Activated CD8-positive, alpha-beta memory T cell treated with anti-CD3 and anti-CD28 coated beads, Interleukin-2, amount 50 U/mL, for 24 hours (primary cell): ENCODE measurements at regions not wholly inside any gene's neighbourhood (a gene's known extent, or its start where the extent isn't known, plus 50 kb on each side); places are given as distances from the start of the nearest gene placed in this dataset.
"Not testable (repeated sequence)": the region's sequence is repeated elsewhere in the genome, so short reads cannot be mapped to it uniquely, and the experiment has no call there.

Source experiments
- DNase-seq: peaks from one replicate; pipeline ENCODE4 v3.0.0-alpha.2; 2020; ENCODE audit errors: extremely low read depth

DNA sequence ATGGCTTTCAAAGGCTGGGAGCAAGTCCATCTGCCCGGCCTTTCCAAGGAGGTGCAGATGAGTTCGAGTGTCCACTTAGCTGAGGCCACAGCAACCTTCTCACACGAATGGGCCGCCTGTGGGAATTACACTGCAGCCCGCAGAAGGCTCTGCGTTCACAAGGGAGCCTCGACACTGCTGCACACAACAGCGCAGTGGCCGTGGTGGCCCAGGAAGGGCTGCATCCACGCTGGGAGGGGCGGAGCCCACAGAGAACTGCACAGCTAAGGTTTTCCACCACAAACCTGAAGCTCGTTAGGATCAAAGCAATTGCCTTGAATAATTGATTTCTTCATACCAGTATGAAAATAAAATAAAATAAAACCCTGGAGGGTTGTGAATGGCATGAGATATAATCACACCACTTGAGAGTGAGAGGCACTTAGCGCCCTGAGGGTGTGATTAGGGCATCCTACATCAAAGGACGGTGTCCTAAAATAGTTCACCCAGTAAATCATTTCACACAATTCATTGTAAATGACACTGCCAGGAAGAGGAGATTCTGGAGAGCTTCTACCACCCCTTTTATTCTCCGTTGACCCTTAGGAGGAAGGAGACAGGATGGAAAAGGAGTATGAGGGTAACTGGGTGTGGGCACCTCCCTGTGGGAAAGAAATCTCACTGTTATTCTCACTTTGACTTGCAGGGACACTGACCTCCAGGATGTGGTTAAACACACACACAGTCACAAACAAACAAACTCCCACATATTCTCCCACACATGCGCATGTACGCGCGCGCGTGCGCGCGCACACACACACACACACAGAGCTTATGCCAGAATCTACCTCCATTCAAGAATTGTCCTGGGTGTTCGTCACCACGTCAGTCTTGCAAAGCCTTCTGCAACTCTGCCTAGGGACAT lies 256.6 kb upstream of the ID2 start:
- no peak for DNase-seq

DNA sequence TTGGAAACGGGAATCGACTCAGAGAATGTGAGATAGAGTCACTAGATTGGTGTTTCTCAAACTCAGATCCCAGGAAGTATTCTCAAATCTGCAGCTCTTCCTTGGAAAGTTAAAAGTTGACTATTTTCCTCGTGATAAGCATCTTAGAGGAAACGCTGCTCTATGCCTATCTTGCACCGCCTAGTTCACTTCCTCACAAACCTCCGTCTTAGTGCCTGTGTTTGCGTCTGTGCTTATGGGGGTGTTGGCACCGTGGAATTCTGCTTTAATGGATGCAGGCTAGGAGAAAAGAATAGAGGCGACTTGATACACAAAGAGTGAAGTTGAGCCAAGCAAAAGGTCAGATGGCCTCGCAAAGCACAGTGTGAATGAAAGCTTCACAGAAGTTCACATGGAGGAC lies 255.3 kb upstream of the ID2 start:
- no peak for DNase-seq

DNA sequence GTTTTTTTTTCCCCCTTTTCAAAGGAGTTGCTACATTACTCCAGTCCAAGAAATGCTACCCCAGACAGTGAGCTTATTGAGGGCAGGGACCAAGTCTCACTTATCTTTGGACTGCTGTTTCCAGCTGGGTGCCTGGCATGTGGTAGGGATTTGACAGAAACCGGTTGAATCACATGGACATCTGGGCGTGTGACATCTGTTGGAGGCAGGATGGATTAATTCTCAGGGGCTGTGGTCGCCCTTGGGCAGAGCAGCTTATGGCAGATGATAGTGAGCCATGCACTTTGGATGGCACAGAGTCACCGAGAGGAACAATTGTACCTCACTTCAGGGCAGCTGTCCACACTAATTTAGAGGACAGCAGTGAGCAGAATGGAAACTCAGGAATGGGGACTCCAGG lies 254.6 kb upstream of the ID2 start:
- DNase-seq = no peak

DNA sequence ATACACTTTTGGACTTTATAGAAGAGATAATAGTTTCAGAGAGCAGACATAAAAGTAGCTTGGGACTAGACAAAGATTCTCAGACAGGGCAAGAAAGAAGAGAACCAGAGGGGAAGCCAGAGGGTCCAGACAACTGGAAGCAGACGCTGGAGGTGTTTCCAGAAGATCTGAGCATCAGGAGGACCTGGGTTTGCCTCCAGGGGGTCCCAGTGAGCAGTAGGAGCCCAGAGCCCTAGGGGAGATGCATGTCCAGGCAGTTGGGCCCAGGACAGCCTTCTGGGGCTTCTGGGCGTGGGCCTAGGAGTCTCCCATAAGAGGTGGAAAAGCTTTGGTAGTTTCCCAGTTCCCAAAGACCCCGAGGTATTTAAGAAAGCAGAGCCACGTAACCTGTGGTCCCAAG lies 251.2 kb upstream of the ID2 start:
- DNase-seq = no peak

DNA sequence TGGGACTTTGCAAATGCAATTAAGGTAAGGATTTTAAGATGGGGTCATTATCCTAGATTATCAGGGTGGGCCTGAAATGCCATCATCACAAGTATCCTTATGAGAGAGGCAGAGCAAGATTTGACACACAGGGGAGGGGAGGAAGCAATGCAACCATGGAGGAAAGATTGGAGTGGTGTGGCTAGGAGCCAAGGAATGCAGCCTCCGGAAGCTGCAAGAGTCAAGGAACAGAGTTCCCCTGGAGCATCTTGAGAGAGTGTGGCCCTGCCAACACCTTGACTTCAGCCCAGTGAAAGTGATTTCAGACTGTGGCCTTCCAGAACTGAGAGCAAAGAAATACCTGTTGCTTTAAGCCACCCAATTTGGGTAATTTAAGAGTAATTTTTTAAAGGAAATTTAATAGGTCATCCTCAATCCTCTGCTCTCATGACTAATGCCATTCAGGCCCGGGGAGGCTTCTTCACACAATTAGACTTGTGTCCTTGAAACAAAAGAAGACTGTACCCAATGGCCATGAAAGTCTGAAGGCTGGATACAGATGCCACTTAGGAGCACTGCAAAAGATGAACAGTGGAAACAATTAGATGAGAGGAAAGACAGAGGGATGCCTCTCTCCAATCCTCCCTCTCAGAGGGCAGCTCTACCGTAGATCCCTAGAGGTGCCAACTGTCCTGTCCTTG lies 250.3 kb upstream of the ID2 start:
- DNase-seq = no peak

DNA sequence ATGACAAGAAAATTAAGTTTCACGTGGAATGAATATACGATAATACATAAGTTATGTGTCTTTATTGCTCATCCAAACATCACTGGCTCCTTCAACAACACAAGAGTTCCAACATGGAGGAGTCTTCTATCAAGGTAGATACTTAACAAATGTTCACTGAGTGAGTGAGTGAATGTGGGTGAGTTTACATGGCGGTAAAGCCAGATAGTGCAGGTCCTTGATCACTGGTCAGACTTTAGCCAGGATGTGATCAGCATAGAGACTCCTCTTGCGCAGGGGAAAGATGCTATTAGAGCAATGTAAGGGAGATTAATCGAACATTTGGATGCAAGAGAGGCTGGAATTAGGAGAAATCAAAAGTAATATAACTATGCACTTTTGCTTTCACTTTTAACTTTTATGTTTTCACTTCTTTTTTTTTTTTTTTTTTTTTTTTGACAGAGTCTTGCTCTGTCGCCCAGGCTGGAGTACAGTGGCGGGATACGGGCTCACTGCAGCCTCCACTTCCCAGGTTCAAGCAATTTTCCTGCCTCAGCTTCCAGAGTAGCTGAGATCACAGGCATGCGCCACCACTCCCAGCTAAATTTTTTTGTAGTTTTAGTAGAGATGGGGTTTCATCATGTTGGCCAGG lies 249.0 kb upstream of the ID2 start:
- no peak for DNase-seq

DNA sequence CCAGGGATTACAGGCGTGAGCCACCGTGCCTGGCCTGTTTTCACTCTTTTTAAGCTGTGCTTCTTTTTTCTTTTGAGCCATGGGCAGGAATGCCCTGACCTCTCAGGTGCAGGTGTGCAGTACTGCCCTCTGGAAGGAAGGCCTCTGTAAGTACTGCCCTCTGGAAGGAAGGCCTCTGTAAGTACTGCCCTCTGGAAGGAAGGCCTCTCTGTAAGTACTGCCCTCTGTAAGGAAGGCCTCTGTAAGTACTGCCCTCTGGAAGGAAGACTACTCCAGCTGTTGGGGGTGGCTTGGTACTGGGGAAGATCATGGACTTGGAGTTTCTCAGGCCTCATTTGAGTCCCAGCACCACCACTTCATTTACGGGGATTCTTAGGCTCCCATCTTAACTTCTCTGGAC lies 248.5 kb upstream of the ID2 start:
- no peak for DNase-seq

DNA sequence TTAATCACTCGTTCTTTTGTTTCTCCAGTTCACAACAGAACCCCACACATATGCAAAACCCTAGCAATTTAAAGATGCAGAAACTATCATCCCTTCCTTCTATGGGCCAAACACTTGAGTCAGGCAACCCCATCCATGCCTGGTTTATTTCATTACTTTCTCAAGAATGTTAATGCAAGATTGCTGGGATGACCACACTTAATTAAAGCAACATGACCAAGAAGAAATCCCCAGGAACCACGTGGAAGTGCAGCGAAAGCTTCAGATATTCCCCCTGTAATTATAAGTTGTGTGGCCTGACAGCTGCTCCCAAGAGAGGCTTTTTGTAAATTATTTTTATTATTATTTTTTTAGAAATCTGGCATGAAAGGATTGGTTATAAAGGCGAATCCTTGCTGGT lies 246.2 kb upstream of the ID2 start:
- DNase-seq = no peak

DNA sequence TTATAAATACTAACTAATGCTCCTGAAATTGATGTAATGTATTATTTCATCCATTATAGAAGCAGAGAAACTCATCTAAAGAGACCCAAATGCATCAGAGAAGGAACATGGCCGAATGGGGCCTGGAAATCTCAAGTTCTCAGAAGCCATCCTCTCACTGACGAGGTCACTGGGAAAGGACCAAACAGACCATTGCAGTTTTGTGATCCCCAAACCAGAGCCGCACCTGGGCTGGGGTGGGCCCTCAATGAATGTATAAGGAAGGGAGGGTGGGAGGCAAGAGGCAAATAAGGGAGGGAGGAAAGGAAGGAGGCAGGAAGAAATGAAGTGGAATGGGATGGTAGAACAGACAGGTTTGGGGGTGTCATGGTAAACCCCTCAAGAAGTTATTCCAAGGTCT lies 245.3 kb upstream of the ID2 start:
- DNase-seq = no peak

DNA sequence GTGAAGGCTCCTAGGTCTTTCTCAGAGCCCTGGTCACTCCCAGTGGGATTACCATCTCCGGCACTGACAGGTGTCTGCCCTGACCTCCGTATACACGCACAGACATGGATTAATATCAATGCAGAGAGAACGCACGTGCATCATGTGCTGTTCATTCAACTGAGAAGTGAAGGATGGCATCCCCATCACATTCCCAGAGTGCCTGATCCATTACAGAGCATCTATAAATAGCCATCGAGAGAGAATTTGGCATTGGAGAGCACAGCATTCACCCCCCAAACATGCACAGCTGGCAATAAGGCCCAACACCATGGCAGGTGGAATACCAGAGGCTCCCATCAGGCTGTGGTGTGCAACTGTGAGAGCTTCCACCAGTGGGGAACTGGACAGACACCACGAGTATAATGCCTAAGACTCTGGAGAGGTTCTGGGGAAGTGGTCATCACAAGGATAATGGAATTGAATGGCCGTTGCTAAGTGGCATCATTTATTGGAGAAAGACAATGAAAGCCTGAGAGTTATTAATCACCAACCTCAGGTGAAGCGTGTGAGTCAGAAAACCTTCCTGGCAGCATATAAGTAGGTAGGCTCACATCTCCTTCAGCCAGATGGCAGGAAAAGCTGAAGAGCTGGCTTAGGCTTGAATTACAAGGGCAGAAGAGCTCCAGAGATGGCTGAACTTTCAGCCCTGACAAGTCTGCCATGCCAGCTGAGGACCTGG lies 244.5 kb upstream of the ID2 start:
- DNase-seq = no peak

DNA sequence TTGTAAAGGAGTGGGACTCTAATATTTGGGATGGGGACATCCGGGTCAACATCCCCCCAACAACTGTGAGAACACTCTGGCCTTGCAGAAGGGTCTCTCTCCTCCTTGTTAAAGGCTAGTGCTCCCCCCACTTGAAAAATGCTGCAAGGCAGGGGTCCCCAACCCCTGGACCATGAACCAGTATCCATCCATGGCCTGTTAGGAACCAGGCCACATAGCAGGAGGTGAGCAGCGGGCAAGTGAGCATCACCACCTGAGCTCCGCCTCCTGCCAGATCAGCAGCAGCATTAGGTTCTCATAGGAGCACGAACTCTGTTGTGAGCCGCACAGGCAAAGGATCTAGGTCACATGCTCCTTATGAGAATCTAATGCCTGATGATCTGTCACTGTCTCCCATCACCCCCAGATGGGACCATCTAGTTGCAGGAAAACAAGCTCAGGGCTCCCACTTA lies 243.9 kb upstream of the ID2 start:
- DNase-seq = no peak

DNA sequence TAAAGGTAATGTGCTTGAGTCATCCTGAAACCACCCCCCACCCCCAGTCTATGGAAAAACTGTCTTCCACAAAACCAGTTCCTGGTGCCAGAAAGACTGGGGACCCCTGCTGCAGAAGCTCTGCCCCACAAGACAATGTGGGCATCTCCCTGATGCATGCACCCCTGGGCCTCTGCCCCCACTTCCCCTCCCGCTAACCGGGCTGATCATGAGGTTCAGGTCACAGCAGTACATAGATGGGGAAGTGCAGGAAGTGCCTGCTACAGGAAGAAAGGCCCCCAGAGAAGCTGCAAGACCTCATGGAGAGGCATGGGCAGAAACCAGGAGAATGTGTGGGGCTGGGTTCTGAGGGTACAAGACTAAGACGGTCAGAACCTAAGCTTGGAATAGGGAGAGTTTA lies 243.4 kb upstream of the ID2 start:
- no peak for DNase-seq

DNA sequence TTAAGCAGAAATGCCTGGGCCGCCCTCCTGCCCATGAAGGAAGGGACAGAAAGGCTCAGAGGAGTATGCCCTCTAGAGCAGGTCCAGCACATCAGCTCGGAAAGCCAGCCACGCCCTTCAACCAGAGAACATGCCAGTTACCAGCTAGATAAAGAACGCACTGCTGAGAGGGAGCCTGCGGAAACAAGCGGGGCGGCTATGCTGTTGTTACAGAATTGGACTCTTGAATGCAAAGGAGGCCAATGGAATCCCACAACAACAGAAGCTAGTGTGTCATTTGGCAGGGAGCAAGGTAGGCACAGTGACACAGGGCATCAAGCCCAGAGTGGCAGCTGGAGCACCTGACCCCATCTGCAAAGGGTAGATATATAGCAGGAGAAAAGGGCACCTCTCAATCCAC lies 242.9 kb upstream of the ID2 start:
- DNase-seq = no peak

DNA sequence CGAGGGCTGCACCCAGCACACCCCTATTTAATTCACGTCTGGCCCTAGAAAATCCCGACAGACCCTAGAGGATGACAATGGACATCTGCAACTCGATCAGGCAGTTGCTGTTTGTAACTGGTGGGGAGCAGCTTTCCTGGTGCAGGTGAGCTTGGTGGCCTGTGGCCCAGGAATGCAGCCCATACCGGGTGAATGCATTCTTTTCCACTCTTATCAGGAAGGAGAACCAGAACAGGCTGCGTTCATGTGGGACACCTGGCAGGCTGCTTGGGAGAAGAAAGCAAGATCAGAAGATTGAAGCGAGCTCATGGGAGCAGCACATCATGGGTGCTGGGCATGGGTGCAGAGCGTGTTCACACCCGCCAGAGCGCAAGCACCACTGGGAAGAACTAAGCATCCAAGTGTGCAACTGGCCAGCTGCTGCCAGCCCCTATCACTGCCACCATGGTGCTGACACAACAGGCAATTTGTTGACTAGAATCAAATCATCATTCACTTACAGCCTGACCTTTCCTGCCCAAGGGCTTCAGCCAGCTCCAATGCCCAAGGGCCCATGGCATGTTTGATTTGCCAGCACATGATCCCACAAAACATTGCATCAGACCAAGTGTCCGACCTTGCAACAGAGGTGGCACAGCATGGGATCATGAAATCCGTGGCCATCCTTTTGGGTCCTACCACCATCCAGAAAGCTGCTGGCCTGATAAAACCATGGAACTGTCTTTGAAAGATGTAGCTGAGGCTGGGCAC lies 241.7 kb upstream of the ID2 start:
- DNase-seq = no peak

DNA sequence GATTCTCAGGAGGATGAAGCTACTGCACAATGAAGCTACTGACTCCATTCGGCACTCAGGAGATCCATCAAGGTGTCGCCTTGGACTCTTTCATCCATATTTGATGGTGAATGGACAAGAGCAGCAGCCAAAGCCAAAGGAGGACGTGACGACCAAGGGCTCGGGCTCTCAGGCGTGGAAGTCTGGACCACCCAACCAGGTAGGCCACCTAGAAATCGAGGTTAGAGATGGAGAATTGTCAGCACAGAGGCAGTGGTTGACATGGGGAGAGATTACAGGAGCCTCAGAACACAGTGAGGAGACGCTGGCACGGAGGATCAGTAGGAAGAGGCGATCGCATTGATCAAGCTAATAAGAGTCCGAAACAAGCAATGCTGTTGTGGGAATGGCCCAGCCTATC lies 240.5 kb upstream of the ID2 start:
- DNase-seq = no peak

DNA sequence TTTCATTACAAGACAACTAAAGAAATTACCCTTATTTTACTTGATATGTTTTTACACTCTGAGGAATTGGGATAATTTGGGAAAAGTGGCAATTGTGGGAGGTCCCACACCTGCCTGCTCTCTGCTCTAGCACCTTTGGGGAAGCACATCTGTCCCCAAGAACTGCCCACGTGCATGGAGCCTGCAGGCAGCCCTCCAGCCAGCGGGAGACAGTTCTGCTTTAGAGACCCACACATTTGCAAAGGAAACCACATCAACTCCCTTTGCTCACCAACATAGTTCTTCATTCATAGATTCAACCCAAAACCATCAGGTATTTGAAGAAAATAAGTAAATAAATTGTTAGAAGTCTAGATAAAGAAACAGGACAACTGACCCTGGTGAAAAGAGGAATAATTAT lies 239.9 kb upstream of the ID2 start:
- DNase-seq = no peak

DNA sequence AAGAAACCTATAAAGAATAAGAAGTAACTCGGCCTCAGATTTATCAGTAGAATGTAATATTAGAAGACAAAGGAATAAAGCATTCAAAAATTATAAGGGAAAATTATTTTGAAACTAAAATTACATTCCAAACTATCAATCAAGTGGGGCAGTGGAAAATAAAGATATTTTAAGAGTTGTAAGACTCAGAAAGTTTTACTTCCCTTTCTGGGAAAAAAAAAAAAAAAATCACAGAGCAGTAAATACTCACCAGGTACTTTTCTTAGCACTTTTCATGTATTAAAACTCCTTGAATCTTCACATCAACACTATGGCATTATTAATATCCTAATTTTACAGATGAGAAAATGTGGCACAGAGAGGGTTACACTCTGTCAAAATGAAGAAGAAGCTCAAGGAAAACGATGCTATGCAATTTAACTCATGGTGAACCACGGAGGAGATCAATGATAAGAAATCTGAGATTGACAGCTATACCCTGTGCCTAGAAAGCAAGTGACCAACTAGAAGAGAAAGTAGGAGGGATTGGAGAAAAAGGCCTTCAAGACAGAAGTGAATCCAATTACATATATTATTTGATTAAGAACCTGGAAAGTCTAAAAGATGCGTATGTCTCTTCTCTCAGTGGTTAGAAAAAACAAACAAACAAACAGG lies 238.9 kb upstream of the ID2 start:
- DNase-seq = no peak

DNA sequence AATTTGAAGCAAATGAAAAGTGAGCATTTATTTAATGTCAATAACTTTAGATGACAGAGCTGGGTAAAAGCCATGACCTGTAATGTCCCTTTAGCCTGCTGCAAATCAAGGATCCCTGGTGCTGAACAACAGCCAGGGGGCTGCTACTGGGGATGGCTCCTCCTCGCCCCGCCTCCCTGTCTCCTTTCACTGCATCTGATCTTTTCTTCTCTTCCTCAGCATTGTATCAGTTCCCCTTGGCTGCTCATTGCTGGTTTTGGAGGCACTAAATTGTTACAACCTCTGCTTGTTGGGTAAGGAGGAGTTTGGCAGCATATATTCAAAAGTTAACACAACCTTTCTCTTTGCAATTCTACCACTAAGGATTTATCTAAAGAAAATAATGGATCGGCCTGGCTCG lies 236.3 kb upstream of the ID2 start:
- no peak for DNase-seq

DNA sequence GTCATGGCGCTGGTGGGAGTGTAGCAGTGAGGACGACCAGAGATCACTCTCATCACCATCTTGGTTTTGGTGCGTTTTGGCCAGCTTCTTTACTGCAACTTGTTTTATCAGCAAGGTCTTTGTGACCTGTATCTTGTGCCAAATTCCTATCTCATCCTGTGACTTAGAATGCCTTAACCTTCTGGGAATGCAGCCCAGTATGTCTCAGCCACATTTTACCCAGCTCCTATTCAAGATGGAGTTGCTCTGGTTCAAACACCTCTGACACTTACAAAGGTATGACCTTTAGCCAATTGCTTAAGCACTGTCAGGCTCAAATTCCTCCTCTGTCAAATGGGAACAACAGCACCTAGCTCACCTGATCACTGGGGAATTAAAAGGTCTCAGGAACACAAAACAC lies 235.1 kb upstream of the ID2 start:
- DNase-seq = not testable (repeated sequence)

DNA sequence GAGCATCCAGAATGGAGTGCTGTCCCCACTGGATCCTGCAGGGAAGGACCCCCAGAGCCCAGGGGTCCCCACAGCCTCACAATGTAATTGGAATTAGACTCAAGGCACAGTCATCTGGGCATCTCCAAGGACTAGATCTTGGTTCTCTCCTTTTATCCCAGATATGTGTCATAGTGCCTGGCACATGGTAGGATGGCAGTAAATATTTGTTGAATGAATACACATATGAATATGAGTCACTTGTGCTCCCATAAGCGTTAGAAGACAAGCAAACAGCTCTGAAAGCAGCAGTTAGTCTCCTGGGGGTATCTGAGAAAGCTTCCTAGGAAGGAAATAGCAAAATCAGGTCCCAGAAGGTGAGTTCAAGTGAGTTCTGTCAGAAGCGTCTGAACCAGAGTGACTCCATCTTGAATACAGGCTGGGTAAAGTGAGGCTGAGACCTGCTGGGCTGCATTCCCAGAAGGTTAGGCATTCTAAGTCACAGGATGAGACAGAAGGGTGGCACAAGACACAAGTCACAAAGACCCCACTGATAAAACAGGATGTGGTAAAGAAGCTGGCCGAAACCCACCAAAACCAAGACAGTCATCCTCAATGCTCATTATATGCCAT lies 234.1 kb upstream of the ID2 start:
- DNase-seq = no peak
